GM04504 (cell line): ENCODE measurements at regions not wholly inside any gene's neighbourhood (a gene's known extent, or its start where the extent isn't known, plus 50 kb on each side); places are given as distances from the start of the nearest gene placed in this dataset.
A peak's percentile ranks its signal among the peaks of the same experiment; 100 is the strongest.

Experiments
- DNase-seq: peaks from one replicate; pipeline ENCODE4 v3.0.0-alpha.2; 2012; ENCODE audit warnings: low read depth

- DNase-seq: no peak
Measured at GRCh38 chr16:86979984-86980553, 337.1 kb downstream of the C16orf95 start.

GRCh38 chr16:86980644-86981043, 336.5 kb downstream of the C16orf95 start:
- DNase-seq: no peak

- no peak for DNase-seq
Measured at GRCh38 chr16:86982347-86982596, 334.9 kb downstream of the C16orf95 start.

- no peak for DNase-seq
Measured at GRCh38 chr16:86982912-86983311, 334.3 kb downstream of the C16orf95 start.

GRCh38 chr16:86983621-86984020, 333.6 kb downstream of the C16orf95 start:
- no peak for DNase-seq

GRCh38 chr16:86984343-86984742, 332.8 kb downstream of the C16orf95 start:
- no peak for DNase-seq

GRCh38 chr16:86984991-86985647, 332.1 kb downstream of the C16orf95 start:
- DNase-seq: no peak

- DNase-seq: no peak
Measured at GRCh38 chr16:86985648-86986015, 331.6 kb downstream of the C16orf95 start.

- DNase-seq: no peak
Measured at GRCh38 chr16:86986136-86986535, 331.1 kb downstream of the C16orf95 start.

- DNase-seq: no peak
Measured at GRCh38 chr16:86986809-86987487, 330.2 kb downstream of the C16orf95 start.

- no peak for DNase-seq
Measured at GRCh38 chr16:86987746-86988670, 329.2 kb downstream of the C16orf95 start.

GRCh38 chr16:86988920-86989696, 328.1 kb downstream of the C16orf95 start:
- DNase-seq: no peak

GRCh38 chr16:86990451-86990850, 326.7 kb downstream of the C16orf95 start:
- DNase-seq: no peak

GRCh38 chr16:86991679-86992078, 325.5 kb downstream of the C16orf95 start:
- no peak for DNase-seq

- DNase-seq: no peak
Measured at GRCh38 chr16:86992587-86992986, 324.6 kb downstream of the C16orf95 start.

- no peak for DNase-seq
Measured at GRCh38 chr16:86993426-86994110, 323.6 kb downstream of the C16orf95 start.

- no peak for DNase-seq
Measured at GRCh38 chr16:86994215-86994614, 323.0 kb downstream of the C16orf95 start.

- DNase-seq: peak; percentile 71
Measured at GRCh38 chr16:86994651-86995171, 322.5 kb downstream of the C16orf95 start.

GRCh38 chr16:86995456-86995855, 321.7 kb downstream of the C16orf95 start:
- DNase-seq: no peak

GRCh38 chr16:86996081-86996480, 321.1 kb downstream of the C16orf95 start:
- no peak for DNase-seq

- no peak for DNase-seq
Measured at GRCh38 chr16:86997058-86997457, 320.1 kb downstream of the C16orf95 start.
